OCI-LY1 (cell line): ENCODE measurements at regions not wholly inside any gene's neighbourhood (a gene's known extent, or its start where the extent isn't known, plus 50 kb on each side); places are given as distances from the start of the nearest gene placed in this dataset.

ENCODE experiments used
- H2AFZ ChIP-seq: fragments of 200-600 bp; sonication (generic), shearing (Covaris generic); 2 replicates; pipeline ENCODE4 v1.6.0; 2014; ENCODE audit warnings: antibody characterized with exemption, mild to moderate bottlenecking, low read length
- H3F3A ChIP-seq: fragments of 200-600 bp; sonication (generic), shearing (Covaris generic); 2 replicates; pipeline ENCODE4 v1.6.0; 2014; ENCODE audit warnings: mild to moderate bottlenecking, antibody characterized with exemption, low read length, moderate library complexity; ENCODE audit not compliant: insufficient read depth
- H3K27ac ChIP-seq: fragments of 200-600 bp; sonication (generic); 2 replicates; pipeline ENCODE4 v1.5.1; 2014; ENCODE audit warnings: low read length, mixed run types, mild to moderate bottlenecking, low read depth; ENCODE audit not compliant: poor library complexity, severe bottlenecking
- H3K27me3 ChIP-seq: fragments of 200-600 bp; sonication (generic); 2 replicates; pipeline ENCODE4 v1.6.0; 2014; ENCODE audit warnings: antibody characterized with exemption, mild to moderate bottlenecking, low read length, moderate library complexity; ENCODE audit not compliant: insufficient read depth
- H3K36me3 ChIP-seq: fragments of 200-600 bp; sonication (generic); 2 replicates; pipeline ENCODE4 v1.6.1; 2014; ENCODE audit warnings: mild to moderate bottlenecking, antibody characterized with exemption, low read length, moderate library complexity, mixed read lengths; ENCODE audit not compliant: insufficient read depth
- H3K4me1 ChIP-seq: fragments of 200-600 bp; sonication (generic); 2 replicates; pipeline ENCODE4 v1.5.1; 2014; ENCODE audit warnings: mild to moderate bottlenecking, low read length, moderate library complexity; ENCODE audit not compliant: insufficient read depth, severe bottlenecking
- H3K4me2 ChIP-seq: fragments of 200-600 bp; sonication (generic), shearing (Covaris generic); 2 replicates; pipeline ENCODE4 v1.6.1; 2014; ENCODE audit warnings: low read length
- H3K4me3 ChIP-seq: fragments of 200-600 bp; sonication (generic); 2 replicates; pipeline ENCODE4 v1.5.1; 2014; ENCODE audit warnings: low read length, low read depth, mild to moderate bottlenecking, mixed read lengths; ENCODE audit not compliant: poor library complexity, severe bottlenecking
- H3K79me2 ChIP-seq: fragments of 200-600 bp; shearing (Covaris generic); 2 replicates; pipeline ENCODE4 v1.6.1; 2016; ENCODE audit warnings: mixed run types, low read length, mixed read lengths; ENCODE audit not compliant: insufficient read depth
- H3K9ac ChIP-seq: fragments of 200-600 bp; sonication (generic), shearing (Covaris generic); 2 replicates; pipeline ENCODE4 v1.6.1; 2014; ENCODE audit warnings: mild to moderate bottlenecking, low read length, mixed read lengths
- H3K9me2 ChIP-seq: fragments of 200-600 bp; sonication (generic), shearing (Covaris generic); 2 replicates; pipeline ENCODE4 v1.6.1; 2014; ENCODE audit warnings: low read depth, mild to moderate bottlenecking, low read length, mixed read lengths
- H3K9me3 ChIP-seq: fragments of 200-600 bp; shearing (Covaris generic); 2 replicates; pipeline ENCODE4 v1.6.1; 2014; ENCODE audit warnings: low read length, mixed read lengths
- H4K20me1 ChIP-seq: fragments of 200-600 bp; sonication (generic), shearing (Covaris generic); 2 replicates; pipeline ENCODE4 v1.6.0; 2016; ENCODE audit warnings: mild to moderate bottlenecking, low read length; ENCODE audit not compliant: insufficient read depth
- CTCF ChIP-seq: fragments of 200-600 bp; sonication (generic), shearing (Covaris generic); IDR thresholded peaks from 2 replicates; pipeline ENCODE4 v1.5.1; 2017; ENCODE audit warnings: mild to moderate bottlenecking, antibody characterized with exemption, low read length, moderate library complexity, mixed read lengths
- EZH2 ChIP-seq: fragments of 200-600 bp; sonication (generic), shearing (Covaris generic); IDR thresholded peaks from 2 replicates; pipeline ENCODE4 v1.8.0; 2017; ENCODE audit warnings: borderline replicate concordance, mixed run types, mild to moderate bottlenecking, antibody characterized with exemption, low read length, moderate library complexity, mixed read lengths

GRCh38 chr1:4848431-4848830 is 194.0 kb downstream of the AJAP1 start:
- no peaks in the 10 kb centered on the region for H3K9me2 ChIP-seq
- no peaks in the 10 kb centered on the region for H3K36me3 ChIP-seq
- H3K9ac ChIP-seq = no peak overlapping the region
- no peak overlapping the region for H3K27ac ChIP-seq
- H3K79me2 ChIP-seq = no peaks in the 10 kb centered on the region
- H3K27me3 ChIP-seq = no peaks in the 10 kb centered on the region; the same call in 1 of the 2 replicates
- no peak overlapping the region for H3K4me3 ChIP-seq
- H3K4me2 ChIP-seq = no peak overlapping the region
- no peak overlapping the region for H2AFZ ChIP-seq
- TF ChIP-seq EZH2 (no peak), CTCF (no peak)
- H3K4me1 ChIP-seq = no peaks in the 10 kb centered on the region
- no peaks in the 10 kb centered on the region for H3F3A ChIP-seq
- no peaks in the 10 kb centered on the region for H4K20me1 ChIP-seq
- H3K9me3 ChIP-seq = no peaks in the 10 kb centered on the region

GRCh38 chr1:4847711-4848110 is 193.3 kb downstream of the AJAP1 start:
- no peaks in the 10 kb centered on the region for H3F3A ChIP-seq

More at GRCh38 chr1:4847711-4848110, 193.3 kb downstream of the AJAP1 start:
- H3K27ac ChIP-seq = no peak overlapping the region
- no peak overlapping the region for H3K9ac ChIP-seq
- no peaks in the 10 kb centered on the region for H3K9me3 ChIP-seq
- no peaks in the 10 kb centered on the region for H3K9me2 ChIP-seq
- TF ChIP-seq EZH2 = no peak
- no peak for TF ChIP-seq CTCF
- H3K4me1 ChIP-seq = no peaks in the 10 kb centered on the region
- H3K4me2 ChIP-seq = no peak overlapping the region
- no peaks in the 10 kb centered on the region for H3K36me3 ChIP-seq
- H3K79me2 ChIP-seq = no peaks in the 10 kb centered on the region
- no peaks in the 10 kb centered on the region; the same call in 1 of the 2 replicates for H3K27me3 ChIP-seq
- H4K20me1 ChIP-seq = no peaks in the 10 kb centered on the region
- no peak overlapping the region for H3K4me3 ChIP-seq
- H2AFZ ChIP-seq = no peak overlapping the region
